ENCODE measurements at regions not wholly inside any gene's neighbourhood (a gene's known extent, or its start where the extent isn't known, plus 50 kb on each side); places are given as distances from the start of the nearest gene placed in this dataset.

GRCh38 chr5:40066616-40067015, 613.1 kb upstream of the PTGER4 start:
- H2BK15ac ChIP-seq (replicated peaks; ENCODE audit: low read depth) = no peak overlapping the region
- H3K4ac ChIP-seq (ENCODE audit: low read depth, low read length) = no peak overlapping the region
- H4K5ac ChIP-seq (ENCODE audit: low read length) = no peak overlapping the region
- WGBS (ENCODE audit: extremely low coverage, insufficient coverage, low lambda C conversion rate) = no CpG with 5 or more reads among the region's 22 CpGs
- no peaks in the 10 kb centered on the region for H3K27me3 ChIP-seq (ENCODE audit: insufficient read depth, low read length, poor library complexity)
- no peak overlapping the region for H2BK120ac ChIP-seq (ENCODE audit: low read depth, low read length)
- DNase-seq = no peak
- no peak overlapping the region for H2BK5ac ChIP-seq (ENCODE audit: low read length)
- H3K23ac ChIP-seq (ENCODE audit: low read length) = no peak overlapping the region
- no peaks in the 10 kb centered on the region for H3K4me1 ChIP-seq (ENCODE audit: control insufficient read depth, low read depth, low read length)
- H3K4me2 ChIP-seq (ENCODE audit: low read length) = no peak overlapping the region
- H3K56ac ChIP-seq (ENCODE audit: low read length) = no peak overlapping the region
- H3K79me2 ChIP-seq (ENCODE audit: control insufficient read depth, insufficient read depth, low read length) = no peaks in the 10 kb centered on the region
- H3K9ac ChIP-seq (ENCODE audit: low read length) = no peak overlapping the region
- H3K36me3 ChIP-seq (ENCODE audit: control insufficient read depth, insufficient read depth, low read length) = no peaks in the 10 kb centered on the region
- H2AK5ac ChIP-seq (ENCODE audit: low read length) = no peak overlapping the region
- H3K4me3 ChIP-seq (ENCODE audit: low read length) = no peak overlapping the region
- H3K79me1 ChIP-seq (ENCODE audit: low read length) = no peaks in the 10 kb centered on the region
- H4K8ac ChIP-seq (ENCODE audit: low read depth, low read length) = no peak overlapping the region
- no peak overlapping the region for H3K18ac ChIP-seq (ENCODE audit: low read length)
- H3K27ac ChIP-seq (ENCODE audit: low read depth, low read length) = no peak overlapping the region

GRCh38 chr5:40052808-40053207, 626.9 kb upstream of the PTGER4 start:
- no peak for DNase-seq
- H3K27me3 ChIP-seq (ENCODE audit: insufficient read depth, low read length, poor library complexity) = no peaks in the 10 kb centered on the region
- no CpG with 5 or more reads among the region's 4 CpGs for WGBS (ENCODE audit: extremely low coverage, insufficient coverage, low lambda C conversion rate)

GRCh38 chr5:40046792-40047191, 622.0 kb upstream of the DAB2 start:
- no peak overlapping the region for H2BK120ac ChIP-seq (ENCODE audit: low read depth, low read length)
- no peaks in the 10 kb centered on the region for H3K79me2 ChIP-seq (ENCODE audit: control insufficient read depth, insufficient read depth, low read length)
- no peak overlapping the region for H3K56ac ChIP-seq (ENCODE audit: low read length)
- no peak overlapping the region for H3K4ac ChIP-seq (ENCODE audit: low read depth, low read length)
- H3K4me2 ChIP-seq (ENCODE audit: low read length) = no peak overlapping the region
- H3K36me3 ChIP-seq (ENCODE audit: control insufficient read depth, insufficient read depth, low read length) = no peaks in the 10 kb centered on the region
- no peak overlapping the region for H4K8ac ChIP-seq (ENCODE audit: low read depth, low read length)
- H3K79me1 ChIP-seq (ENCODE audit: low read length) = no peaks in the 10 kb centered on the region
- no CpG with 5 or more reads among the region's 1 CpG for WGBS (ENCODE audit: extremely low coverage, insufficient coverage, low lambda C conversion rate)
- H3K18ac ChIP-seq (ENCODE audit: low read length) = no peak overlapping the region
- H4K5ac ChIP-seq (ENCODE audit: low read length) = no peak overlapping the region
- no peak overlapping the region for H2BK5ac ChIP-seq (ENCODE audit: low read length)
- no peak overlapping the region for H3K27ac ChIP-seq (ENCODE audit: low read depth, low read length)
- no peak overlapping the region for H2BK15ac ChIP-seq (replicated peaks; ENCODE audit: low read depth)
- H3K9ac ChIP-seq (ENCODE audit: low read length) = no peak overlapping the region
- no peak for DNase-seq
- no peaks in the 10 kb centered on the region for H3K4me1 ChIP-seq (ENCODE audit: control insufficient read depth, low read depth, low read length)
- no peak overlapping the region for H3K4me3 ChIP-seq (ENCODE audit: low read length)
- no peaks in the 10 kb centered on the region for H3K27me3 ChIP-seq (ENCODE audit: insufficient read depth, low read length, poor library complexity)
- H2AK5ac ChIP-seq (ENCODE audit: low read length) = no peak overlapping the region
- no peak overlapping the region for H3K23ac ChIP-seq (ENCODE audit: low read length)

More at GRCh38 chr5:40052808-40053207, 626.9 kb upstream of the PTGER4 start:
- no peak overlapping the region for H3K4me3 ChIP-seq (ENCODE audit: low read length)
- no peak overlapping the region for H3K27ac ChIP-seq (ENCODE audit: low read depth, low read length)
- H3K23ac ChIP-seq (ENCODE audit: low read length) = no peak overlapping the region
- H3K79me1 ChIP-seq (ENCODE audit: low read length) = no peaks in the 10 kb centered on the region
- no peak overlapping the region for H3K4ac ChIP-seq (ENCODE audit: low read depth, low read length)
- H2BK120ac ChIP-seq (ENCODE audit: low read depth, low read length) = no peak overlapping the region
- no peaks in the 10 kb centered on the region for H3K36me3 ChIP-seq (ENCODE audit: control insufficient read depth, insufficient read depth, low read length)
- no peak overlapping the region for H3K4me2 ChIP-seq (ENCODE audit: low read length)
- no peak overlapping the region for H3K18ac ChIP-seq (ENCODE audit: low read length)
- H2BK5ac ChIP-seq (ENCODE audit: low read length) = no peak overlapping the region
- H3K9ac ChIP-seq (ENCODE audit: low read length) = no peak overlapping the region
- no peak overlapping the region for H4K5ac ChIP-seq (ENCODE audit: low read length)
- H2AK5ac ChIP-seq (ENCODE audit: low read length) = no peak overlapping the region
- H4K8ac ChIP-seq (ENCODE audit: low read depth, low read length) = no peak overlapping the region
- H3K79me2 ChIP-seq (ENCODE audit: control insufficient read depth, insufficient read depth, low read length) = no peaks in the 10 kb centered on the region
- H3K4me1 ChIP-seq (ENCODE audit: control insufficient read depth, low read depth, low read length) = no peaks in the 10 kb centered on the region
- H3K56ac ChIP-seq (ENCODE audit: low read length) = no peak overlapping the region
- no peak overlapping the region for H2BK15ac ChIP-seq (replicated peaks; ENCODE audit: low read depth)

DNA sequence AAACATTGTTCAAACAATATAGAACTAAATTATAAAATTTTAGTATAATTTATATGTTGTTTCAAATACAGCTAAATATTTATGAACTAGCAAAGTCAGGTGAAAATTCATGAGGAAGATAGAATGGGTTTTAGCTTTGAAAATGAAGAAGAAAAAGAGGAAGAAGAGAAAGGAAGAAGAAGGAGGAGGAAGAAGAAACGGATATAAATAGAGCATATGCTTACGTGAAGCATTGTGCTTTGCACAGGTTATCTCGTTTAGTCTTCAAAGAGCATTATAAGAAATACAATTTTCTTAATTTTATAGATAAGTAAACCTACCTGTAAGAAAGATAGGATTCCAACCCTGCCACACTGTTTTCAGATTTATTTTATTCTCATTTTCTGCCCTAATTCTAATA, 620.6 kb upstream of the DAB2 start:
- no peak overlapping the region for H3K27ac ChIP-seq (ENCODE audit: low read depth, low read length)
- H3K4me2 ChIP-seq (ENCODE audit: low read length) = no peak overlapping the region
- no peaks in the 10 kb centered on the region for H3K27me3 ChIP-seq (ENCODE audit: insufficient read depth, low read length, poor library complexity)
- no peaks in the 10 kb centered on the region for H3K4me1 ChIP-seq (ENCODE audit: control insufficient read depth, low read depth, low read length)
- no peaks in the 10 kb centered on the region for H3K79me1 ChIP-seq (ENCODE audit: low read length)
- no peak overlapping the region for H4K8ac ChIP-seq (ENCODE audit: low read depth, low read length)
- no peaks in the 10 kb centered on the region for H3K79me2 ChIP-seq (ENCODE audit: control insufficient read depth, insufficient read depth, low read length)
- H4K5ac ChIP-seq (ENCODE audit: low read length) = no peak overlapping the region
- no peak overlapping the region for H2BK120ac ChIP-seq (ENCODE audit: low read depth, low read length)
- no peak overlapping the region for H3K4me3 ChIP-seq (ENCODE audit: low read length)
- H2AK5ac ChIP-seq (ENCODE audit: low read length) = no peak overlapping the region
- H3K56ac ChIP-seq (ENCODE audit: low read length) = no peak overlapping the region
- H2BK15ac ChIP-seq (replicated peaks; ENCODE audit: low read depth) = no peak overlapping the region
- no peaks in the 10 kb centered on the region for H3K36me3 ChIP-seq (ENCODE audit: control insufficient read depth, insufficient read depth, low read length)
- WGBS (ENCODE audit: extremely low coverage, insufficient coverage, low lambda C conversion rate) = 100% methylated on average over 1 of the region's 3 CpGs
- no peak overlapping the region for H3K9ac ChIP-seq (ENCODE audit: low read length)
- no peak overlapping the region for H2BK5ac ChIP-seq (ENCODE audit: low read length)
- H3K18ac ChIP-seq (ENCODE audit: low read length) = no peak overlapping the region
- no peak for DNase-seq
- H3K4ac ChIP-seq (ENCODE audit: low read depth, low read length) = no peak overlapping the region
- no peak overlapping the region for H3K23ac ChIP-seq (ENCODE audit: low read length)

DNA sequence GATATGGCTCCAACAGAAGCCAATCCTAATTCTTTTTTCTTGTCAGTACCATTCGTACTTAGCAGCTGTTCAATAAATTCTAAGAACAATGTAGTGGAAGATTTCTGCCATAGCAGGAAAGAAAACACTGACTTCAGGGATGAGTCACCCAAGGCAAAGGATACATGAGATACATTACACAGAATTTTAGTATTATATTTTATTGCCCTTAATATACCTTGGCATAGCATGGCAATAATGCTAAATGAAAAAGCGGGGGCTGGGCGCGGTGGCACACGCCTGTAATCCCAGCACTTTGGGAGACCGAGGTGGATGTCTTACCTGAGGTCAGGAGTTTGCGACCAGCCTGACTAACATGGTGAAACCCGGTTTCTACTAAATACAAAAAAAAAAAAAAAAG, 619.1 kb upstream of the DAB2 start:
- Histone ChIP-seq H3K79me1 (ENCODE audit: low read length) (no peaks in the 10 kb centered on the region), H3K36me3 (ENCODE audit: control insufficient read depth, insufficient read depth, low read length) (no peaks in the 10 kb centered on the region), H3K9ac (ENCODE audit: low read length) (no peak overlapping the region), H4K5ac (ENCODE audit: low read length) (no peak overlapping the region), H3K4me3 (ENCODE audit: low read length) (no peak overlapping the region), H4K8ac (ENCODE audit: low read depth, low read length) (no peak overlapping the region), H2AK5ac (ENCODE audit: low read length) (no peak overlapping the region), H3K4me2 (ENCODE audit: low read length) (no peak overlapping the region), H2BK15ac (replicated peaks; ENCODE audit: low read depth) (no peak overlapping the region), H3K56ac (ENCODE audit: low read length) (no peak overlapping the region), H3K23ac (ENCODE audit: low read length) (no peak overlapping the region), H3K79me2 (ENCODE audit: control insufficient read depth, insufficient read depth, low read length) (no peaks in the 10 kb centered on the region), H3K4ac (ENCODE audit: low read depth, low read length) (no peak overlapping the region), H3K27me3 (ENCODE audit: insufficient read depth, low read length, poor library complexity) (no peaks in the 10 kb centered on the region), H3K27ac (ENCODE audit: low read depth, low read length) (no peak overlapping the region), H2BK120ac (ENCODE audit: low read depth, low read length) (no peak overlapping the region), H3K18ac (ENCODE audit: low read length) (no peak overlapping the region), H3K4me1 (ENCODE audit: control insufficient read depth, low read depth, low read length) (no peaks in the 10 kb centered on the region), H2BK5ac (ENCODE audit: low read length) (no peak overlapping the region)
- no CpG with 5 or more reads among the region's 8 CpGs for WGBS (ENCODE audit: extremely low coverage, insufficient coverage, low lambda C conversion rate)
- no peak for DNase-seq

- Histone ChIP-seq H3K18ac (ENCODE audit: low read length) (no peak overlapping the region), H2AK5ac (ENCODE audit: low read length) (no peak overlapping the region), H3K27ac (ENCODE audit: low read depth, low read length) (no peak overlapping the region), H3K27me3 (ENCODE audit: insufficient read depth, low read length, poor library complexity) (no peaks in the 10 kb centered on the region), H2BK15ac (replicated peaks; ENCODE audit: low read depth) (no peak overlapping the region), H3K79me2 (ENCODE audit: control insufficient read depth, insufficient read depth, low read length) (no peaks in the 10 kb centered on the region), H3K79me1 (ENCODE audit: low read length) (no peaks in the 10 kb centered on the region), H2BK120ac (ENCODE audit: low read depth, low read length) (no peak overlapping the region), H4K5ac (ENCODE audit: low read length) (no peak overlapping the region), H3K56ac (ENCODE audit: low read length) (no peak overlapping the region), H3K4ac (ENCODE audit: low read depth, low read length) (no peak overlapping the region), H4K8ac (ENCODE audit: low read depth, low read length) (no peak overlapping the region), H3K36me3 (ENCODE audit: control insufficient read depth, insufficient read depth, low read length) (no peaks in the 10 kb centered on the region), H3K4me2 (ENCODE audit: low read length) (no peak overlapping the region), H3K4me3 (ENCODE audit: low read length) (no peak overlapping the region), H3K4me1 (ENCODE audit: control insufficient read depth, low read depth, low read length) (no peaks in the 10 kb centered on the region), H2BK5ac (ENCODE audit: low read length) (no peak overlapping the region), H3K9ac (ENCODE audit: low read length) (no peak overlapping the region), H3K23ac (ENCODE audit: low read length) (no peak overlapping the region)
- DNase-seq = no peak
- WGBS (ENCODE audit: extremely low coverage, insufficient coverage, low lambda C conversion rate) = no CpG with 5 or more reads among the region's 1 CpG
Observed at GRCh38 chr5:40041452-40041851, 616.7 kb upstream of the DAB2 start.
